Uterus (tissue), 2 donors: ENCODE measurements at regions not wholly inside any gene's neighbourhood (a gene's known extent, or its start where the extent isn't known, plus 50 kb on each side); places are given as distances from the start of the nearest gene placed in this dataset.

ENCODE experiments used
- CTCF ChIP-seq, 4 experiments: fragments of 200-600 bp in 2 of 4; fragments of 450-650 bp in 2 of 4; sonication (generic) in 2 of 4; IDR thresholded peaks; one replicate each; pipeline ENCODE4 v1.5.1; 2016 to 2019; ENCODE audit warnings: antibody characterized with exemption in 4 of 4, mild to moderate bottlenecking in 2 of 4, moderate library complexity in 1 of 4
- POLR2A ChIP-seq, 2 donors: fragments of 450-650 bp; IDR thresholded peaks; one replicate each; pipeline ENCODE4 v1.6.1; 2016; ENCODE audit warnings: antibody characterized with exemption in 2 of 2, mild to moderate bottlenecking in 1 of 2, moderate library complexity in 1 of 2

- TF ChIP-seq POLR2A (IDR thresholded peaks at IDR 0.05) (no peak), CTCF (IDR thresholded peaks at IDR 0.05) (no peak)
These were observed 233.6 kb upstream of the ASCC3 start for GRCh38 chr6:101114703-101115102.
